GM12878 (cell line): ENCODE measurements at regions not wholly inside any gene's neighbourhood (a gene's known extent, or its start where the extent isn't known, plus 50 kb on each side); places are given as distances from the start of the nearest gene placed in this dataset.

ENCODE experiments used
- ATF3 ChIP-seq: IDR thresholded peaks from 2 replicates; pipeline ENCODE4 v1.6.1; 2011; ENCODE audit warnings: low read depth, mild to moderate bottlenecking, low read length, moderate library complexity, borderline replicate concordance; ENCODE audit errors: extremely low read depth
- CHD4 ChIP-seq: fragments of 200-600 bp; sonication (generic); IDR thresholded peaks from 2 replicates; pipeline ENCODE4 v1.6.1; 2016; ENCODE audit warnings: mild to moderate bottlenecking
- CREB1 ChIP-seq: IDR thresholded peaks from 2 replicates; pipeline ENCODE4 v1.6.1; 2012; ENCODE audit warnings: low read depth, mild to moderate bottlenecking, inconsistent platforms
- EZH2 ChIP-seq: IDR thresholded peaks from 2 replicates; pipeline ENCODE4 v1.6.1; 2012; ENCODE audit warnings: low read depth, mild to moderate bottlenecking, control low read depth, inconsistent platforms, low read length, borderline replicate concordance; ENCODE audit not compliant: control insufficient read depth
- HSF1 ChIP-seq: fragments of 150-350 bp; IDR thresholded peaks from 2 replicates; pipeline ENCODE4 v1.6.1; 2014; ENCODE audit warnings: mild to moderate bottlenecking, low read depth, low read length
- IKZF1 ChIP-seq: fragments of 450-650 bp; conservative IDR thresholded peaks from 2 replicates; pipeline ENCODE4 v1.6.1; 2017; ENCODE audit warnings: antibody characterized with exemption, mild to moderate bottlenecking
- KAT2A ChIP-seq: conservative IDR thresholded peaks from 2 replicates; pipeline ENCODE4 v1.6.1; 2011; ENCODE audit warnings: low read depth, low read length; ENCODE audit not compliant: control insufficient read depth
- KDM1A ChIP-seq: fragments of 200-600 bp; sonication (generic); IDR thresholded peaks from 2 replicates; pipeline ENCODE4 v1.6.1; 2016; ENCODE audit warnings: borderline replicate concordance
- KLF5 ChIP-seq: fragments of 450-650 bp; IDR thresholded peaks from 2 replicates; pipeline ENCODE4 v1.6.1; 2014; ENCODE audit warnings: mild to moderate bottlenecking; ENCODE audit not compliant: partially characterized antibody
- LARP7 ChIP-seq: fragments of 450-650 bp; IDR thresholded peaks from 2 replicates; pipeline ENCODE4 v1.6.1; 2017; ENCODE audit warnings: mild to moderate bottlenecking
- NRF1 ChIP-seq: conservative IDR thresholded peaks from 2 replicates; pipeline ENCODE4 v1.6.1; 2011; ENCODE audit warnings: mild to moderate bottlenecking, low read depth, low read length, improper control_type of control experiment
- PBX3 ChIP-seq: IDR thresholded peaks from 2 replicates; pipeline ENCODE4 v1.6.1; 2011; ENCODE audit warnings: mild to moderate bottlenecking, low read depth, low read length, moderate library complexity; ENCODE audit not compliant: insufficient replicate concordance
- RAD51 ChIP-seq: fragments of 450-650 bp; IDR thresholded peaks from 2 replicates; pipeline ENCODE4 v1.6.1; 2016; ENCODE audit warnings: moderate library complexity, mild to moderate bottlenecking, inconsistent platforms
- REST ChIP-seq: IDR thresholded peaks from 2 replicates; pipeline ENCODE4 v1.6.1; 2012; ENCODE audit warnings: mild to moderate bottlenecking, low read depth, low read length
- SIN3A ChIP-seq: IDR thresholded peaks from 2 replicates; pipeline ENCODE4 v1.6.1; 2012; ENCODE audit warnings: low read depth, low read length, improper control_type of control experiment
- SUPT20H ChIP-seq: IDR thresholded peaks from 2 replicates; pipeline ENCODE4 v1.6.1; 2011; ENCODE audit warnings: low read depth, mild to moderate bottlenecking, low read length, moderate library complexity, borderline replicate concordance; ENCODE audit not compliant: control insufficient read depth
- TBL1XR1 ChIP-seq: IDR thresholded peaks from 2 replicates; pipeline ENCODE4 v1.6.1; 2012; ENCODE audit warnings: low read depth, low read length, improper control_type of control experiment
- TCF12 ChIP-seq: IDR thresholded peaks from 2 replicates; pipeline ENCODE4 v1.6.1; 2011; ENCODE audit warnings: low read depth, mild to moderate bottlenecking, low read length
- ZNF24 ChIP-seq: fragments of 450-650 bp; IDR thresholded peaks from 2 replicates; pipeline ENCODE4 v1.6.1; 2017; ENCODE audit warnings: antibody characterized with exemption, mild to moderate bottlenecking
- ZNF622 ChIP-seq: fragments of 450-650 bp; IDR thresholded peaks from 2 replicates; pipeline ENCODE4 v1.6.1; 2017; ENCODE audit warnings: mild to moderate bottlenecking, inconsistent platforms
- ZNF687 ChIP-seq: fragments of 450-650 bp; IDR thresholded peaks from 2 replicates; pipeline ENCODE4 v1.6.1; 2017; ENCODE audit warnings: mild to moderate bottlenecking, moderate library complexity

GRCh38 chr6:159116343-159116742, 52.9 kb upstream of the FNDC1 start (continued):
- TF ChIP-seq ZNF687: no peak
- no peak for TF ChIP-seq REST
- TF ChIP-seq KDM1A: no peak
- peak; percentile 81 for TF ChIP-seq IKZF1
- no peak for TF ChIP-seq ZNF622
- no peak for TF ChIP-seq SIN3A
- 0 out of 2 replicates have a peak, but pooled peaks have one; percentile 28 for TF ChIP-seq ZNF24
- TF ChIP-seq KLF5: no peak
- no peak for TF ChIP-seq RAD51
- TF ChIP-seq ATF3: no peak
- TF ChIP-seq SUPT20H: no peak
- no peak for TF ChIP-seq CHD4
- peak; percentile 81; the same call in 1 of the 2 replicates for TF ChIP-seq TCF12
- no peak for TF ChIP-seq PBX3
- no peak for TF ChIP-seq LARP7
- no peak for TF ChIP-seq TBL1XR1
- no peak for TF ChIP-seq KAT2A
- no peak for TF ChIP-seq NRF1
- TF ChIP-seq CREB1: peak; percentile 51; the same call in 1 of the 2 replicates
- TF ChIP-seq HSF1: no peak
- TF ChIP-seq EZH2: no peak
